ENCODE measurements at regions not wholly inside any gene's neighbourhood (a gene's known extent, or its start where the extent isn't known, plus 50 kb on each side); places are given as distances from the start of the nearest gene placed in this dataset.

GRCh38 chr1:58406301-58407071 is 140.0 kb downstream of the OMA1 start:
- TF ChIP-seq POLR2AphosphoS5 (IDR thresholded peaks at IDR 0.05) (no peak), POLR2A (IDR thresholded peaks at IDR 0.05) (no peak)

Measured in spleen (tissue), 3 donors.